KG1 (cell line): ENCODE measurements at regions not wholly inside any gene's neighbourhood (a gene's known extent, or its start where the extent isn't known, plus 50 kb on each side); places are given as distances from the start of the nearest gene placed in this dataset.
"Not testable (repeated sequence)": the region's sequence is repeated elsewhere in the genome, so short reads cannot be mapped to it uniquely, and the experiment has no call there.

Source experiments
- DNase-seq: peaks from one replicate; lab custom pipeline; 2025; lab: John Stamatoyannopoulos, UW

GRCh38 chr2:199216253-199216652, 241.5 kb downstream of the SATB2 start:
- DNase-seq: no peak

DNA sequence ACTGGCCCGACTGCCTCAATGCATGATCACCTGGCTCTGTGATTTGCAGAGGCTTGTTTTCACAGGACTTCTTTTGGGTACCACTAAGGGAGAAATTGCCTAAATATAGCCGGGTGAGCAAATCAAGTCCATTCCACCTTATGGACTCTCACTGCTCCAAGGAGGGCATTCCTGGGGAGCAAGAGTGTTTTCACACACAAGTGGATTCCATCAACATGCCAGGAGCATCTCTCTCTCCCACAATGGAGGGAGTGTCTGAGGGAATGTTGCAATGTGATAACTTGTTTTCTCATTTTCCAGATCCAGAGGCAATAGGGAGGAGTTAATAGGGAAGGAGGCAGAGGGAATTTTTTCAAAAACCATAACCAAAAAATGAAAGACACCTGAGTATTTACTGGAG, 250.7 kb downstream of the SATB2 start:
- no peak for DNase-seq

GRCh38 chr2:199206536-199206935, 251.2 kb downstream of the SATB2 start:
- no peak for DNase-seq

DNA sequence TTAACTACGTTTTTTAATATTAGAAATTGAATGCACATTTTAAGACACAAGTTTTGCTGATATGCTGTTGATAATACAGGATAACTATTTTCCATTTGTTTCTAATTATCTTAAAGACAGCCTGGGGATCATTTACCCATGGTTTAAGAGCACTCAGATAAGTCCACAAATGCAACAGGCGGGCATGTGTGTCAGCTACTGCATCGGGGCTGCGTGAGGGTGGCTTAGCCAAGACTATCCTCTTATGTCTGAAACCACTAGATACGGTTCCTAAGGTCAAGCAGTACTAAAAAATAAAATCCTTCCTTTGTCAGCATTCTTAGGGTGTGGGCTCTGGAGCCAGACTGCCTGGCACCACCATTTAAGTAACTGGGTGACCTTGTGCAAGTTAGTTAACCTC, 254.8 kb downstream of the SATB2 start:
- no peak for DNase-seq

- DNase-seq: no peak
Observed at GRCh38 chr2:199201539-199201938, 256.2 kb downstream of the SATB2 start.

DNA sequence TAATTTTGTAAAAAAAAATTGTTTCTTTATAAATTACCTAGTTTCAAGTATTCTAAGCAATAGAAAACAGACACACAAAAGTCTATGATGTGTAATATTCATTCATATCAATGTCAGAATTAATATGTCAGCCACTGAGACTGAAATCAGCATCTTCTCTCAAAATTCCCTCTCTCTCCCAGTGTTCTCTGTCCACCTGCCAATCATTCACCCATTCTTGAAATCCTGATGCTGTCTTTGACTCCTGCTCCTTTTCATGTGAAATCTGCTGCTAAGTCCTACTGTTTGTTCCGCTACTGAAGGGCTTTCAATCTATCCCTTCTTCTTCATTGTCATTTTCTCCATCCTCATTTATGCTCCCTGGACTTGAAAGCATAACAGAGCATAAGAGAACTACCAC, 257.9 kb downstream of the SATB2 start:
- no peak for DNase-seq

- DNase-seq: no peak
Observed at GRCh38 chr2:199197448-199197847, 260.3 kb downstream of the SATB2 start.

DNA sequence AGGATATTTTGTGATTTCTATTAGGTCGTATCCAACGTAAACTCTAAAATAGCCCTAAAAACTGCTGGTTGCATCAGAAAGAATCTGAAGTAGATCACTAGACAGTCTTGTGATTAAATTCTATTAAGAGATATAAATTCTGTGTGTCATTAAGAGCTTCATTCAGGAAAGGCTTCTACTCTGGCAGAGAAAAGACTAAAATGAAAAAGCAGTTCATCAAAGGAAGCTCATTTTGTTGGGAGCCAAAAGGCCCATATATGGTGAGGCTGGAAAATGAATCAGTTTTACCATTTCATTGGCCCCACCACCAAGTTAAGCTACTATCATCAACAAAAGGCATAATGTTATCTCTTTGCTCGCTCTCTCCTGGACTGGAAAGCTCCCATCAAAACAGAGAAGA, 261.1 kb downstream of the SATB2 start:
- DNase-seq: no peak

GRCh38 chr2:199195927-199196502, 261.7 kb downstream of the SATB2 start:
- no peak for DNase-seq

- no peak for DNase-seq
Observed at GRCh38 chr2:199191461-199191860, 266.3 kb downstream of the SATB2 start.

GRCh38 chr2:199189229-199189628, 268.5 kb downstream of the SATB2 start:
- no peak for DNase-seq

DNA sequence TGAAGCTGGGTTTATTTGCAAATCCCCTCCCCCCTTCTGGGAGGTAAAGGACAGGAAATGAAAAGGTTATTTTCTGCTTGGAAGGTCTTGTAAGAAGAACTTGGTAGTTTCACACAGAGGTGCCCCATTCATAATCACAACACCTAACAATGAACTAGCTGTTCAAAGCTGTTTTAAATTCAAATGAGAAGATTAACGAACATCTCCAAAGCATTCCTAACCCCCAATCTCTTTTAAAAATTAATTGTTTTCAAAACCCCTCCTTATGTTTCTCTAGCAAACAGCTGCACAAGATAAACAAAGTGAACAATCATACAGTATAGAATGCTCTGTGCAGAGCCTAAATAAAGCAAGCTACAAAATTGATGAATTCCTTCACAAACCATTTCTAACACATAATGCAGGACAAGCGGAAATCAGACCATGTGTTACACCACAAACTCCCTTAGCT, 271.4 kb downstream of the SATB2 start:
- no peak for DNase-seq

- DNase-seq: not testable (repeated sequence)
Observed at GRCh38 chr2:199185174-199185573, 272.6 kb downstream of the SATB2 start.

GRCh38 chr2:199163613-199164458, 293.9 kb downstream of the SATB2 start:
- DNase-seq: no peak

DNA sequence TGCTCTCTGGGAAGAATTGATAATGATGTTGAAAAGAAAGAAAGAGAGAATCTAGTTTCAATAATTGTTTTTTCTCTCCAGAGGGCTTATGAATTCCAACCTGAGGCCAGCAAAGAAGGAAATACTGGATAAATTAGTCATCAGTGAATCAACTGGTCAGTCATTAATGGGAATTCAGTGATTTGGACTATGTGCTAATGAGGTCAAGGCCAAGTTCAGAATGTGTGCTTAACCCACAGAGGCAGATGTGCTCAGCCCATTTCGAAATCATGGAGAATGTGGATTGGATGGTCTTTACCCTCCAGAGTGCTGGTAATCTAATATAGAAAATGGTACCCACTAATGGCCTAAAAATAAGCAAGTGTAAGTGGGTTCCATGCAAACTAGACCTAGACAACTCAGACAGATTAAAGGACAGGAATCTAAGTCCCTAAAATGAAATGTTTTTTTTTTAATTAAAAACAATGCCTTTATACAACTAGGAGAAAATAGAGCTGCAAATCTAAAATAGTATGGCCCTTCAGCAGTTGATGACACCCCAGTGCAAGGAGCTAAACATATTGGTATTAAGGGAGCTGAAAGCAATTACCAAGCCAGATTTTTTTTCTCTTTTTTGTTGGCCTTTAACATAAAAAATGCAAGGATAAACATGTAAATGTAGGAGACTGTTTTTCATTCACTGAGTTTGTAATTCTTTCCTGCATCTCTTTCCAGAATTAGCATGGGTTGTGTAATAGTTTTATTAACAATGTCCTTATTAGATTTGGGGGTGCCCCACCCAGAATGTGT, 296.9 kb downstream of the SATB2 start:
- no peak for DNase-seq

DNA sequence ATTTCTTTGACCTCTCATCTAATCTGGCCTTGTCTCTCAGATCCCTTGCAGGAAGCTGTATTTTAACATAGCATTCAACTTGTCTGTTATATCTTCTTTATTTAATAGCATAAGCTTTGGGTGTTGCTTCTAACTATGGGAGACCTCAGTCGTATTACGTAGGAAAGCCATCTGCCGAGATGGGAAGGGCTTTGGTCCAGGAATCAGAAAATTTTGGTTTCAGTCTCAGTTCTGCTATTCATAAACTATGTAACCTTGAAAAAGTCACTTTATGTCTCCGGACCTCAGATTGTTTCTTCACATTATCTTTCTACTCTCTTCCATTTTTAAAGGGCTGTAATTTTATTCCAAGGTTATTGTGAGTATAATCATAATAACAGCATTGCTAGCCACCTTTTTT, 297.7 kb downstream of the SATB2 start:
- no peak for DNase-seq

- DNase-seq: no peak
Observed at GRCh38 chr2:199148076-199148845, 309.5 kb downstream of the SATB2 start.

DNA sequence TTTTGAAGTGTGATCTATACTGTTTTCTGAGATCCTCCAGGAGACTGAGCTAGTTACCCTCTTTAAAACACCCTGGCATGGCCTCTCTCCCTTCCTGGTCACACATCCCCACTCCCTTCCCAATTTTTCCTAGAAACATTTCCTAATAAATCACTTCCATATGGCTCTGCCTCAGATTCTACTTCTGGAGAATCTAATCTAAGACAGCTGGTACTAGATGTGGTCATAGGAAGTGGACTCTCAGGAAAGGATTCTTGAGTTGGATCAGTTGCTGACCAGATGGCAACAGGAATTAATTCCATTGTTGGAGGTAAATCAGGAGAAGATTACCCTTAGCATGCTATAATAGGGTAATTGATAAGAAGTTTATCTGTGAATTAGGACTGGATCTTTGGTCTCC, 310.5 kb downstream of the SATB2 start:
- DNase-seq: no peak

GRCh38 chr2:199144546-199144945, 313.2 kb downstream of the SATB2 start:
- no peak for DNase-seq

GRCh38 chr2:199144036-199144435, 313.7 kb downstream of the SATB2 start:
- no peak for DNase-seq

DNA sequence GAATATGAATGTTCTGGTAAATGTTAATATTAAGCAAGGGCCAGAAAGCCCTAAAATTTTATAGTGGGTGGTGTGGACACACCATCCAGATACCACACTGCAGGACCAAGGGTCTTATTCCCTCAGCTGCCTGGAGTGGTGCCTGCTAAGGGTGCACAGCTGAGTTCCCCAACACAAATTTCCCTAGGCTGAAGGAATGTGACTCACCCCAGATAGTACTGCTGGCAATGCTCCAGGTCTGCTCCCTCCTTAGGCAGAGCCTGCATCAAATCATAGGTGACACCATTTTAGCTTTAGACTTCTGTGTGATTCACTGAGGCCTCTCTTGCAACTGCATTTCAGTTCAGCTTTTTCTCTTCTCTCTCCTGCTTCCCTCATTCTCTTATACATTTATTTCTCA, 321.1 kb downstream of the SATB2 start:
- DNase-seq: no peak

GRCh38 chr2:199136242-199136641, 321.5 kb downstream of the SATB2 start:
- DNase-seq: no peak
